H1 (cell line): ENCODE measurements at regions not wholly inside any gene's neighbourhood (a gene's known extent, or its start where the extent isn't known, plus 50 kb on each side); places are given as distances from the start of the nearest gene placed in this dataset.

Source experiments
- CTCF ChIA-PET: fragments of 300-600 bp; sonication (Branson Sonifier 250); formaldehyde crosslinking; loops from one replicate; lab custom pipeline; 2021; ENCODE audit not compliant: partially characterized antibody; lab: Charles Lee
- POLR2A ChIA-PET: fragments of 300-600 bp; sonication (Branson Sonifier 250); formaldehyde crosslinking; loops from one replicate; lab custom pipeline; 2021; ENCODE audit warnings: inconsistent platforms; ENCODE audit not compliant: partially characterized antibody; lab: Charles Lee
- DNase-seq, 2 experiments: peaks; one replicate each; pipeline versions ENCODE4 v3.0.0 to v3.0.0-alpha.2; 2010 to 2022; ENCODE audit warnings: low spot score in 2 of 2, low read depth in 1 of 2, mixed read lengths in 1 of 2
- FAIRE-seq: peaks from 2 replicates; lab custom pipeline; 2011; peaks lifted over from hg19 to GRCh38; lab: Jason Lieb, UNC
- H2AFZ ChIP-seq: 2 replicates; pipeline ENCODE4 v1.8.1; 2012; ENCODE audit warnings: low read length, inconsistent platforms
- H2AK5ac ChIP-seq: 2 replicates; pipeline ENCODE4 v1.6.1; 2013; ENCODE audit warnings: low read depth, low read length
- H2BK120ac ChIP-seq: replicated peaks from 2 replicates; pipeline ENCODE3; 2013; ENCODE audit warnings: low read depth, low read length, inconsistent platforms
- H2BK12ac ChIP-seq: 2 replicates; pipeline ENCODE4 v1.6.1; 2013; ENCODE audit warnings: low read depth, low read length
- H2BK15ac ChIP-seq: 2 replicates; pipeline ENCODE4 v1.6.1; 2013; ENCODE audit warnings: low read length
- H2BK20ac ChIP-seq: 2 replicates; pipeline ENCODE4 v1.6.1; 2013; ENCODE audit warnings: low read length
- H2BK5ac ChIP-seq: 2 replicates; pipeline ENCODE4 v1.6.1; 2013; ENCODE audit warnings: low read depth, low read length
- H3K14ac ChIP-seq: 2 replicates; pipeline ENCODE4 v1.6.1; 2013; ENCODE audit warnings: inconsistent platforms; ENCODE audit not compliant: insufficient read length
- H3K18ac ChIP-seq: 2 replicates; pipeline ENCODE4 v1.6.1; 2013; ENCODE audit warnings: low read length; ENCODE audit errors: extremely low read depth
- H3K23ac ChIP-seq: 2 replicates; pipeline ENCODE4 v1.6.1; 2013; ENCODE audit warnings: inconsistent platforms; ENCODE audit not compliant: insufficient read length
- H3K23me2 ChIP-seq: 2 replicates; pipeline ENCODE4 v1.6.1; 2013; ENCODE audit warnings: low read depth, low read length
- H3K27ac ChIP-seq: 2 replicates; pipeline ENCODE4 v1.6.1; 2011; ENCODE audit warnings: low read depth, low read length, inconsistent platforms
- H3K27me3 ChIP-seq, 4 experiments: replicated peaks in 1 of 4; 1 replicate in 1 of 4; 2 replicates in 3 of 4; pipeline versions ENCODE4 v1.6.1 to v1.8.1; 2011 to 2013; ENCODE audit warnings: low read length in 3 of 4, mild to moderate bottlenecking in 3 of 4, inconsistent platforms in 2 of 4, mixed read lengths in 2 of 4, moderate library complexity in 1 of 4; ENCODE audit not compliant: control insufficient read depth in 3 of 4, insufficient read depth in 3 of 4; ENCODE audit errors: extremely low read depth in 1 of 4
- H3K36me3 ChIP-seq, 4 experiments: 2 replicates each; pipeline versions ENCODE4 v1.6.1 to v1.8.1; 2011 to 2013; ENCODE audit warnings: mild to moderate bottlenecking in 4 of 4, low read length in 3 of 4, moderate library complexity in 2 of 4, control low read depth in 1 of 4, inconsistent platforms in 1 of 4; ENCODE audit not compliant: insufficient read depth in 4 of 4, control insufficient read depth in 2 of 4
- H3K4ac ChIP-seq: replicated peaks from 2 replicates; pipeline ENCODE3; 2013; ENCODE audit warnings: low read length, low read depth, mixed read lengths, inconsistent platforms; ENCODE audit not compliant: insufficient read length
- H3K4me1 ChIP-seq, 4 experiments: replicated peaks in 1 of 4; 1 replicate in 1 of 4; 2 replicates in 3 of 4; pipeline versions ENCODE4 v1.6.1 to v1.8.1; 2011 to 2013; ENCODE audit warnings: low read length in 3 of 4, inconsistent platforms in 2 of 4, mixed read lengths in 1 of 4; ENCODE audit not compliant: insufficient read depth in 4 of 4, control insufficient read depth in 3 of 4
- H3K4me2 ChIP-seq, 2 experiments: 2 replicates each; pipeline versions ENCODE4 v1.6.1 to v1.8.1; 2011 to 2013; ENCODE audit warnings: low read depth in 2 of 2, low read length in 2 of 2, control low read depth in 1 of 2, inconsistent platforms in 1 of 2, mild to moderate bottlenecking in 1 of 2; ENCODE audit not compliant: insufficient read depth in 1 of 2
- H3K4me3 ChIP-seq, 4 experiments: fragments of 200-600, 300-600 bp in 1 of 4; sonication (generic), shearing (Covaris generic), sonication (Bioruptor Twin) in 1 of 4; 2 replicates each; pipeline versions ENCODE4 v1.5.1 to v1.8.1; 2011 to 2016; ENCODE audit warnings: low read length in 4 of 4, low read depth in 3 of 4, control low read depth in 2 of 4, inconsistent platforms in 2 of 4, mild to moderate bottlenecking in 2 of 4, mixed read lengths in 1 of 4, moderate library complexity in 1 of 4; ENCODE audit not compliant: insufficient read depth in 2 of 4; ENCODE audit errors: extremely low read depth in 1 of 4
- H3K56ac ChIP-seq: replicated peaks from 2 replicates; pipeline ENCODE3; 2013; ENCODE audit warnings: low read depth, mild to moderate bottlenecking, mixed read lengths, low read length, inconsistent platforms; ENCODE audit not compliant: insufficient read length
- H3K79me1 ChIP-seq: 2 replicates; pipeline ENCODE4 v1.6.1; 2013; ENCODE audit warnings: low read depth, low read length, control low read depth
- H3K79me2 ChIP-seq, 2 experiments: 2 replicates each; pipeline versions ENCODE4 v1.6.1 to v1.8.1; 2012 to 2013; ENCODE audit warnings: low read length in 2 of 2, mild to moderate bottlenecking in 2 of 2, inconsistent platforms in 1 of 2; ENCODE audit not compliant: insufficient read depth in 2 of 2, control insufficient read depth in 1 of 2
- H3K9ac ChIP-seq, 4 experiments: replicated peaks in 1 of 4; 1 replicate in 1 of 4; 2 replicates in 3 of 4; pipeline versions ENCODE4 v1.6.1 to v1.8.1; 2011 to 2013; ENCODE audit warnings: low read depth in 3 of 4, low read length in 3 of 4, control low read depth in 2 of 4, mild to moderate bottlenecking in 2 of 4, moderate library complexity in 2 of 4, inconsistent platforms in 1 of 4; ENCODE audit errors: extremely low read depth in 1 of 4
- H3K9me3 ChIP-seq, 2 experiments: 2 replicates each; pipeline versions ENCODE4 v1.6.1 to v1.8.1; 2012 to 2013; ENCODE audit warnings: mild to moderate bottlenecking in 2 of 2, moderate library complexity in 2 of 2, control low read depth in 1 of 2, inconsistent platforms in 1 of 2, low read depth in 1 of 2, low read length in 1 of 2, mixed read lengths in 1 of 2; ENCODE audit not compliant: insufficient read depth in 2 of 2
- H4K20me1 ChIP-seq, 2 experiments: replicated peaks in 1 of 2; 2 replicates each; pipeline versions ENCODE3 to v1.8.1; 2011 to 2013; ENCODE audit warnings: inconsistent platforms in 2 of 2, low read length in 2 of 2, mild to moderate bottlenecking in 1 of 2; ENCODE audit not compliant: insufficient read depth in 2 of 2, control insufficient read depth in 1 of 2
- H4K5ac ChIP-seq: 2 replicates; pipeline ENCODE4 v1.6.1; 2013; ENCODE audit warnings: low read length, low read depth, mixed read lengths, inconsistent platforms; ENCODE audit not compliant: insufficient read length
- H4K8ac ChIP-seq: 2 replicates; pipeline ENCODE4 v1.8.0; 2013; ENCODE audit warnings: mild to moderate bottlenecking, moderate library complexity, low read length, inconsistent platforms; ENCODE audit not compliant: insufficient read depth; ENCODE audit errors: extremely low read depth
- H4K91ac ChIP-seq: replicated peaks from 2 replicates; pipeline ENCODE3; 2013; ENCODE audit warnings: low read length, mixed read lengths, inconsistent platforms; ENCODE audit not compliant: insufficient read length
- CREB1 ChIP-seq: IDR thresholded peaks from 2 replicates; pipeline ENCODE4 v1.6.1; 2012; ENCODE audit warnings: inconsistent platforms
- JUN ChIP-seq: IDR thresholded peaks from 2 replicates; pipeline ENCODE4 v1.6.1; 2011; ENCODE audit warnings: low read depth, mild to moderate bottlenecking, improper control_type of control experiment, low read length
- MAX ChIP-seq: IDR thresholded peaks from 2 replicates; pipeline ENCODE4 v1.6.1; 2012; ENCODE audit warnings: inconsistent platforms
- TEAD4 ChIP-seq: IDR thresholded peaks from 2 replicates; pipeline ENCODE4 v1.6.1; 2012; ENCODE audit warnings: low read depth, low read length, inconsistent platforms, mixed read lengths
- WGBS, 2 experiments: shearing (Covaris generic) in 1 of 2; methylation state at CpG; one replicate each; pipeline versions ENCODE4 v1.1.6 to v1.1.7; 2013 to 2015; ENCODE audit warnings: low lambda C conversion rate in 2 of 2, mixed read lengths in 2 of 2, inconsistent platforms in 1 of 2, low coverage in 1 of 2, missing lambda C conversion rate in 1 of 2; ENCODE audit not compliant: insufficient replicate concordance in 2 of 2, insufficient coverage in 1 of 2, insufficient read length in 1 of 2; ENCODE audit errors: extremely low coverage in 1 of 2, missing lambda C conversion rate in 1 of 2; 5-methylcytosine and 5-hydroxymethylcytosine counted together

GRCh38 chr11:97740801-97741151 lies 1280.0 kb upstream of the CNTN5 start:
- Histone ChIP-seq H3K18ac (no peak overlapping the region), H4K91ac (no peak overlapping the region), H2AK5ac (no peak overlapping the region), H3K9me3 (peaks cover 0 to 5% of the 10 kb centered on the region in 2 experiments; a peak in 1 of 4 replicates), H4K5ac (no peak overlapping the region), H3K14ac (no peak overlapping the region), H2BK20ac (no peak overlapping the region), H3K27ac (no peak overlapping the region), H2BK15ac (no peak overlapping the region), H3K79me1 (no peaks in the 10 kb centered on the region), H2AFZ (no peak overlapping the region; the same call in 1 of the 2 replicates), H4K20me1 (no peaks in the 10 kb centered on the region), H3K9ac (peak overlapping the region in 1 of 4 experiments; percentile 8; a peak in 1 of 7 replicates), H2BK120ac (no peak overlapping the region), H4K8ac (no peak overlapping the region), H3K79me2 (no peaks in the 10 kb centered on the region), H3K23ac (no peak overlapping the region), H3K36me3 (no peaks in the 10 kb centered on the region), H2BK12ac (no peak overlapping the region), H3K4me1 (no peaks in the 10 kb centered on the region), H2BK5ac (no peak overlapping the region), H3K56ac (no peak overlapping the region), H3K4me3 (no peak overlapping the region; a peak in 1 of 8 replicates), H3K4ac (no peak overlapping the region), H3K23me2 (no peaks in the 10 kb centered on the region), H3K27me3 (no peaks in the 10 kb centered on the region), H3K4me2 (no peak overlapping the region)
- CTCF ChIA-PET: interaction anchor here (0.5 to 1.3 kb wide), 3 partner anchors 11 to 105 kb away, joined by 3 to 4 read pairs (median 3); no protein-coding TSS in a partner anchor
- POLR2A ChIA-PET: no interaction called here
- no peak for FAIRE-seq
- DNase-seq: no peak
- 86% methylated on average over 1 of the region's 1 CpG; no CpG with 5 or more reads in 1 of the 2 experiments for WGBS, 2 experiments
- TF ChIP-seq MAX (no peak), JUN (no peak), TEAD4 (no peak), CREB1 (no peak)
